ENCODE measurements at regions not wholly inside any gene's neighbourhood (a gene's known extent, or its start where the extent isn't known, plus 50 kb on each side); places are given as distances from the start of the nearest gene placed in this dataset.

- TF ChIP-seq GATA2 (IDR thresholded peaks at IDR 0.05; ENCODE audit: low read depth, low read length) (no peak), GATA3 (IDR thresholded peaks at IDR 0.05; ENCODE audit: low read depth, low read length) (no peak)
Observed at GRCh38 chr9:91114450-91114849, 247.3 kb downstream of the AUH start.

All from SH-SY5Y (cell line).